ENCODE measurements at regions not wholly inside any gene's neighbourhood (a gene's known extent, or its start where the extent isn't known, plus 50 kb on each side); places are given as distances from the start of the nearest gene placed in this dataset.

DNA sequence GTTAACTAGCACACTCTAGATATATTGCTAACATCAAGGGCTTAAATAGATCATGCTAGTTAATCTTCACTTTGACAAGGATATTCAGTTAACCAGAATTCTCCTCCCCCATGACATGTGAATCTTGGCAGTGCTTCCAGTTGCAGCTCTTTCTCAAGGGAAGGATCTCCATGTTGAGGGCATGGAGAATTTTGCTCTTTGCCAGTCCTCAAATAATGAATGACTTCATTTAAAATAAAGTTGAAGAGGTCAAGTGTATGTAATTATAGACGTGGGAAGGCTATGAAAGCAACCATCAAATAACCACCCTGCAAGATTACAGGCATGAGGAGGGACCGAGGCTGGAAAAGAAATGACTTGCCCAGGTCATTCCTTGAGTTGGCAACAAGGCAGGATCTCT is 87.3 kb upstream of the CPEB2 start:
- Histone ChIP-seq H3K27me3 (ENCODE audit: control insufficient read depth, extremely low read depth, insufficient read depth, low read length) (no peaks in the 10 kb centered on the region), H3K4me3 (ENCODE audit: control insufficient read depth in 2 of 3, extremely low read depth in 1 of 3, insufficient read depth in 2 of 3, low read depth in 1 of 3, low read length in 3 of 3) (no peak overlapping the region), H3K9me3 (ENCODE audit: control insufficient read depth, low read depth, low read length) (no peaks in the 10 kb centered on the region), H3K4me1 (ENCODE audit: control insufficient read depth, extremely low read depth, insufficient read depth, low read length) (peaks cover 9% of the 10 kb centered on the region), H2AFZ (ENCODE audit: control insufficient read depth, low read length) (no peak overlapping the region), H3K4me2 (ENCODE audit: control insufficient read depth, extremely low read depth, insufficient read depth, low read depth, low read length) (no peak overlapping the region), H3K79me2 (ENCODE audit: control insufficient read depth, insufficient read depth, low read length) (no peaks in the 10 kb centered on the region), H3K36me3 (ENCODE audit: control insufficient read depth in 2 of 2, extremely low read depth in 1 of 2, insufficient read depth in 2 of 2, low read length in 2 of 2) (no peaks in the 10 kb centered on the region), H3K27ac (ENCODE audit: control insufficient read depth, insufficient read depth, low read length) (no peak overlapping the region), H3K9me1 (ENCODE audit: control insufficient read depth, extremely low read depth, insufficient read depth, low read length) (no peaks in the 10 kb centered on the region), H4K20me1 (ENCODE audit: control insufficient read depth, extremely low read depth, insufficient read depth, low read length) (no peaks in the 10 kb centered on the region), H3K9ac (ENCODE audit: control insufficient read depth, extremely low read depth, insufficient read depth, low read length) (no peak overlapping the region)
- dilution Hi-C loops (cut with MboI; ENCODE audit: extremely low pct_ligation_motif_present, low sequenced_read_pairs) = no loop called here
- DNase-seq (ENCODE audit: low read depth, low spot score) (no peak), FAIRE-seq (no peak)
- TF ChIP-seq, protein P1, sequence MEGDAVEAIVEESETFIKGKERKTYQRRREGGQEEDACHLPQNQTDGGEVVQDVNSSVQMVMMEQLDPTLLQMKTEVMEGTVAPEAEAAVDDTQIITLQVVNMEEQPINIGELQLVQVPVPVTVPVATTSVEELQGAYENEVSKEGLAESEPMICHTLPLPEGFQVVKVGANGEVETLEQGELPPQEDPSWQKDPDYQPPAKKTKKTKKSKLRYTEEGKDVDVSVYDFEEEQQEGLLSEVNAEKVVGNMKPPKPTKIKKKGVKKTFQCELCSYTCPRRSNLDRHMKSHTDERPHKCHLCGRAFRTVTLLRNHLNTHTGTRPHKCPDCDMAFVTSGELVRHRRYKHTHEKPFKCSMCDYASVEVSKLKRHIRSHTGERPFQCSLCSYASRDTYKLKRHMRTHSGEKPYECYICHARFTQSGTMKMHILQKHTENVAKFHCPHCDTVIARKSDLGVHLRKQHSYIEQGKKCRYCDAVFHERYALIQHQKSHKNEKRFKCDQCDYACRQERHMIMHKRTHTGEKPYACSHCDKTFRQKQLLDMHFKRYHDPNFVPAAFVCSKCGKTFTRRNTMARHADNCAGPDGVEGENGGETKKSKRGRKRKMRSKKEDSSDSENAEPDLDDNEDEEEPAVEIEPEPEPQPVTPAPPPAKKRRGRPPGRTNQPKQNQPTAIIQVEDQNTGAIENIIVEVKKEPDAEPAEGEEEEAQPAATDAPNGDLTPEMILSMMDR (optimal IDR thresholded peaks at IDR 0.05 in 1 of 3, IDR thresholded peaks at IDR 0.05 in 1 of 3, conservative IDR thresholded peaks at IDR 0.05 in 1 of 3; ENCODE audit: extremely low read depth in 1 of 3, insufficient read depth in 2 of 3, low read length in 3 of 3) = no peak
- no peak for TF ChIP-seq EZH2 (IDR thresholded peaks at IDR 0.05; ENCODE audit: low read length)

GRCh38 chr4:14916554-14917297 is 85.6 kb upstream of the CPEB2 start:
- Histone ChIP-seq H4K20me1 (ENCODE audit: control insufficient read depth, extremely low read depth, insufficient read depth, low read length) (no peaks in the 10 kb centered on the region), H3K4me1 (ENCODE audit: control insufficient read depth, extremely low read depth, insufficient read depth, low read length) (peaks cover 9% of the 10 kb centered on the region), H3K27me3 (ENCODE audit: control insufficient read depth, extremely low read depth, insufficient read depth, low read length) (no peaks in the 10 kb centered on the region), H3K4me3 (ENCODE audit: control insufficient read depth in 2 of 3, extremely low read depth in 1 of 3, insufficient read depth in 2 of 3, low read depth in 1 of 3, low read length in 3 of 3) (no peak overlapping the region), H3K9me3 (ENCODE audit: control insufficient read depth, low read depth, low read length) (no peaks in the 10 kb centered on the region), H3K79me2 (ENCODE audit: control insufficient read depth, insufficient read depth, low read length) (no peaks in the 10 kb centered on the region), H3K9me1 (ENCODE audit: control insufficient read depth, extremely low read depth, insufficient read depth, low read length) (no peaks in the 10 kb centered on the region), H3K36me3 (ENCODE audit: control insufficient read depth in 2 of 2, extremely low read depth in 1 of 2, insufficient read depth in 2 of 2, low read length in 2 of 2) (no peaks in the 10 kb centered on the region), H3K4me2 (ENCODE audit: control insufficient read depth, extremely low read depth, insufficient read depth, low read depth, low read length) (no peak overlapping the region), H2AFZ (ENCODE audit: control insufficient read depth, low read length) (no peak overlapping the region), H3K9ac (ENCODE audit: control insufficient read depth, extremely low read depth, insufficient read depth, low read length) (no peak overlapping the region), H3K27ac (ENCODE audit: control insufficient read depth, insufficient read depth, low read length) (no peak overlapping the region)
- DNase-seq (ENCODE audit: low read depth, low spot score) = peak; percentile 15
- no peak for FAIRE-seq
- no peak for TF ChIP-seq EZH2 (IDR thresholded peaks at IDR 0.05; ENCODE audit: low read length)
- TF ChIP-seq, protein P1 (optimal IDR thresholded peaks at IDR 0.05 in 1 of 3, IDR thresholded peaks at IDR 0.05 in 1 of 3, conservative IDR thresholded peaks at IDR 0.05 in 1 of 3; ENCODE audit: extremely low read depth in 1 of 3, insufficient read depth in 2 of 3, low read length in 3 of 3) = no peak
- dilution Hi-C loops (cut with MboI; ENCODE audit: extremely low pct_ligation_motif_present, low sequenced_read_pairs) = no loop called here
